ENCODE measurements at regions not wholly inside any gene's neighbourhood (a gene's known extent, or its start where the extent isn't known, plus 50 kb on each side); places are given as distances from the start of the nearest gene placed in this dataset.

- Mint-ChIP-seq H3K4me3 (no peak overlapping the region), H3K27me3 (ENCODE audit: low read depth) (peaks cover 8% of the 10 kb centered on the region), H3K9me3 (no peaks in the 10 kb centered on the region), H3K36me3 (ENCODE audit: insufficient read depth) (no peaks in the 10 kb centered on the region), H3K4me1 (ENCODE audit: low read depth) (no peaks in the 10 kb centered on the region)
- no peak for DNase-seq
- ATAC-seq: no peak
Measured at GRCh38 chr11:103623933-103624332, 412.5 kb upstream of the DDI1 start.

GRCh38 chr11:103624708-103625623, 411.5 kb upstream of the DDI1 start:
- H3K4me3 Mint-ChIP-seq: no peak overlapping the region
- no peak for DNase-seq
- no peak for ATAC-seq
- H3K9me3 Mint-ChIP-seq: no peaks in the 10 kb centered on the region
- H3K27me3 Mint-ChIP-seq (ENCODE audit: low read depth): peaks cover 8% of the 10 kb centered on the region
- H3K36me3 Mint-ChIP-seq (ENCODE audit: insufficient read depth): no peaks in the 10 kb centered on the region
- no peaks in the 10 kb centered on the region for H3K4me1 Mint-ChIP-seq (ENCODE audit: low read depth)

- H3K4me1 Mint-ChIP-seq (ENCODE audit: low read depth): no peaks in the 10 kb centered on the region
- no peaks in the 10 kb centered on the region for H3K36me3 Mint-ChIP-seq (ENCODE audit: insufficient read depth)
- ATAC-seq (no peak), DNase-seq (no peak)
- H3K9me3 Mint-ChIP-seq: no peaks in the 10 kb centered on the region
- no peak overlapping the region for H3K4me3 Mint-ChIP-seq
- H3K27me3 Mint-ChIP-seq (ENCODE audit: low read depth): peaks cover 8% of the 10 kb centered on the region
Measured at GRCh38 chr11:103625624-103625965, 410.8 kb upstream of the DDI1 start.

- DNase-seq (no peak), ATAC-seq (no peak)
- Mint-ChIP-seq H3K36me3 (ENCODE audit: insufficient read depth) (no peaks in the 10 kb centered on the region), H3K27me3 (ENCODE audit: low read depth) (peaks cover 2% of the 10 kb centered on the region), H3K9me3 (no peaks in the 10 kb centered on the region), H3K4me1 (ENCODE audit: low read depth) (no peaks in the 10 kb centered on the region), H3K4me3 (no peak overlapping the region)
Measured at GRCh38 chr11:103628121-103628520, 408.3 kb upstream of the DDI1 start.

GRCh38 chr11:103631841-103632240, 404.6 kb upstream of the DDI1 start:
- no peak for ATAC-seq
- Mint-ChIP-seq H3K4me1 (ENCODE audit: low read depth) (no peaks in the 10 kb centered on the region), H3K4me3 (no peak overlapping the region), H3K36me3 (ENCODE audit: insufficient read depth) (no peaks in the 10 kb centered on the region), H3K27me3 (ENCODE audit: low read depth) (peaks cover 2% of the 10 kb centered on the region), H3K9me3 (no peaks in the 10 kb centered on the region)
- DNase-seq: no peak

GRCh38 chr11:103633068-103633788, 403.2 kb upstream of the DDI1 start:
- Mint-ChIP-seq H3K4me3 (no peak overlapping the region), H3K9me3 (no peaks in the 10 kb centered on the region), H3K36me3 (ENCODE audit: insufficient read depth) (no peaks in the 10 kb centered on the region), H3K4me1 (ENCODE audit: low read depth) (no peaks in the 10 kb centered on the region), H3K27me3 (ENCODE audit: low read depth) (no peaks in the 10 kb centered on the region)
- no peak for DNase-seq
- ATAC-seq: no peak

- no peak for ATAC-seq
- H3K4me1 Mint-ChIP-seq (ENCODE audit: low read depth): no peaks in the 10 kb centered on the region
- H3K27me3 Mint-ChIP-seq (ENCODE audit: low read depth): no peaks in the 10 kb centered on the region
- no peaks in the 10 kb centered on the region for H3K9me3 Mint-ChIP-seq
- H3K36me3 Mint-ChIP-seq (ENCODE audit: insufficient read depth): no peaks in the 10 kb centered on the region
- no peak overlapping the region for H3K4me3 Mint-ChIP-seq
- DNase-seq: no peak
Measured at GRCh38 chr11:103633819-103634590, 402.4 kb upstream of the DDI1 start.

GRCh38 chr11:103636232-103636631, 400.2 kb upstream of the DDI1 start:
- H3K4me1 Mint-ChIP-seq (ENCODE audit: low read depth): no peaks in the 10 kb centered on the region
- DNase-seq (no peak), ATAC-seq (no peak)
- H3K27me3 Mint-ChIP-seq (ENCODE audit: low read depth): no peaks in the 10 kb centered on the region
- H3K36me3 Mint-ChIP-seq (ENCODE audit: insufficient read depth): no peaks in the 10 kb centered on the region
- no peak overlapping the region for H3K4me3 Mint-ChIP-seq
- no peaks in the 10 kb centered on the region for H3K9me3 Mint-ChIP-seq

- no peak for ATAC-seq
- H3K27me3 Mint-ChIP-seq (ENCODE audit: low read depth): no peaks in the 10 kb centered on the region
- no peaks in the 10 kb centered on the region for H3K4me1 Mint-ChIP-seq (ENCODE audit: low read depth)
- H3K4me3 Mint-ChIP-seq: no peak overlapping the region
- H3K9me3 Mint-ChIP-seq: no peaks in the 10 kb centered on the region
- H3K36me3 Mint-ChIP-seq (ENCODE audit: insufficient read depth): no peaks in the 10 kb centered on the region
- no peak for DNase-seq
Measured at GRCh38 chr11:103637295-103637694, 399.1 kb upstream of the DDI1 start.

- ATAC-seq (no peak), DNase-seq (no peak)
- Mint-ChIP-seq H3K9me3 (no peaks in the 10 kb centered on the region), H3K4me3 (no peak overlapping the region), H3K27me3 (ENCODE audit: low read depth) (peaks cover 2% of the 10 kb centered on the region), H3K4me1 (ENCODE audit: low read depth) (no peaks in the 10 kb centered on the region), H3K36me3 (ENCODE audit: insufficient read depth) (no peaks in the 10 kb centered on the region)
Measured at GRCh38 chr11:103637831-103638230, 398.6 kb upstream of the DDI1 start.

GRCh38 chr11:103644676-103645075, 391.8 kb upstream of the DDI1 start:
- H3K27me3 Mint-ChIP-seq (ENCODE audit: low read depth): peaks cover 2% of the 10 kb centered on the region
- H3K4me3 Mint-ChIP-seq: no peak overlapping the region
- H3K9me3 Mint-ChIP-seq: no peaks in the 10 kb centered on the region
- ATAC-seq (no peak), DNase-seq (no peak)
- H3K4me1 Mint-ChIP-seq (ENCODE audit: low read depth): no peaks in the 10 kb centered on the region
- H3K36me3 Mint-ChIP-seq (ENCODE audit: insufficient read depth): no peaks in the 10 kb centered on the region

- H3K4me3 Mint-ChIP-seq: no peak overlapping the region
- peaks cover 10% of the 10 kb centered on the region for H3K9me3 Mint-ChIP-seq
- DNase-seq (no peak), ATAC-seq (no peak)
- H3K36me3 Mint-ChIP-seq (ENCODE audit: insufficient read depth): no peaks in the 10 kb centered on the region
- H3K27me3 Mint-ChIP-seq (ENCODE audit: low read depth): peaks cover 2% of the 10 kb centered on the region
- H3K4me1 Mint-ChIP-seq (ENCODE audit: low read depth): no peaks in the 10 kb centered on the region
Measured at GRCh38 chr11:103648054-103648453, 388.4 kb upstream of the DDI1 start.

- Mint-ChIP-seq H3K27me3 (ENCODE audit: low read depth) (peaks cover 2% of the 10 kb centered on the region), H3K4me3 (no peak overlapping the region), H3K4me1 (ENCODE audit: low read depth) (no peaks in the 10 kb centered on the region), H3K36me3 (ENCODE audit: insufficient read depth) (no peaks in the 10 kb centered on the region), H3K9me3 (peaks cover 10% of the 10 kb centered on the region)
- no peak for ATAC-seq
- DNase-seq: no peak
Measured at GRCh38 chr11:103648670-103649400, 387.6 kb upstream of the DDI1 start.

GRCh38 chr11:103649401-103649895, 387.0 kb upstream of the DDI1 start:
- Mint-ChIP-seq H3K4me3 (no peak overlapping the region), H3K36me3 (ENCODE audit: insufficient read depth) (no peaks in the 10 kb centered on the region), H3K27me3 (ENCODE audit: low read depth) (peaks cover 2% of the 10 kb centered on the region), H3K4me1 (ENCODE audit: low read depth) (no peaks in the 10 kb centered on the region), H3K9me3 (peaks cover 10% of the 10 kb centered on the region)
- DNase-seq (no peak), ATAC-seq (no peak)

All from activated T-cell treated with anti-CD3 and anti-CD28 coated beads, Interleukin-2, amount 50 U/mL, for 4 hours (primary cell).